Parathyroid adenoma (tissue), 2 donors: ENCODE measurements at regions not wholly inside any gene's neighbourhood (a gene's known extent, or its start where the extent isn't known, plus 50 kb on each side); places are given as distances from the start of the nearest gene placed in this dataset.

Experiments used
- H2AFZ ChIP-seq: fragments of 300-600 bp; sonication (generic); one replicate; pipeline ENCODE4 v1.7.0; 2017; ENCODE audit warnings: antibody characterized with exemption, mild to moderate bottlenecking
- H3K27ac ChIP-seq: fragments of 300-600 bp; sonication (generic); one replicate; pipeline ENCODE4 v1.7.0; 2017
- H3K27me3 ChIP-seq: fragments of 300-600 bp; sonication (generic); one replicate; pipeline ENCODE4 v1.7.0; 2017; ENCODE audit warnings: low read length; ENCODE audit not compliant: control insufficient read depth, insufficient read depth
- H3K36me3 ChIP-seq: fragments of 300-600 bp; sonication (generic); one replicate; pipeline ENCODE4 v1.7.0; 2017; ENCODE audit warnings: low read length; ENCODE audit not compliant: control insufficient read depth, insufficient read depth
- H3K4me1 ChIP-seq: fragments of 300-600 bp; sonication (generic); one replicate; pipeline ENCODE4 v1.7.0; 2017; ENCODE audit warnings: control low read depth
- H3K4me2 ChIP-seq: fragments of 300-600 bp; sonication (generic); one replicate; pipeline ENCODE4 v1.7.0; 2017; ENCODE audit warnings: low read length
- H3K4me3 ChIP-seq: fragments of 300-600 bp; sonication (generic); one replicate; pipeline ENCODE4 v1.7.0; 2017; ENCODE audit warnings: low read depth, low read length
- H3K79me2 ChIP-seq: fragments of 300-600 bp; sonication (generic); one replicate; pipeline ENCODE4 v1.7.0; 2017; ENCODE audit warnings: control low read depth
- H3K9ac ChIP-seq: fragments of 300-600 bp; sonication (generic); one replicate; pipeline ENCODE4 v1.7.0; 2017; ENCODE audit warnings: mild to moderate bottlenecking
- H3K9me3 ChIP-seq: fragments of 300-600 bp; sonication (generic); one replicate; pipeline ENCODE4 v1.7.0; 2017; ENCODE audit warnings: low read length; ENCODE audit not compliant: control insufficient read depth
- TF ChIP-seq, protein P1 (sequence below): fragments of 300-600 bp; sonication (generic); IDR thresholded peaks from one replicate; pipeline ENCODE4 v1.7.0; 2017; ENCODE audit warnings: antibody characterized with exemption, mild to moderate bottlenecking
- donor health status: primary hyperparathyroidism.

- Histone ChIP-seq H3K9ac (no peak overlapping the region), H3K79me2 (no peaks in the 10 kb centered on the region), H3K4me1 (peaks cover 5% of the 10 kb centered on the region), H3K4me3 (no peak overlapping the region), H3K36me3 (no peaks in the 10 kb centered on the region), H3K4me2 (no peak overlapping the region), H3K27me3 (no peaks in the 10 kb centered on the region), H3K27ac (no peak overlapping the region), H2AFZ (peak overlapping the region; percentile 48), H3K9me3 (no peaks in the 10 kb centered on the region)
- TF ChIP-seq, protein P1, sequence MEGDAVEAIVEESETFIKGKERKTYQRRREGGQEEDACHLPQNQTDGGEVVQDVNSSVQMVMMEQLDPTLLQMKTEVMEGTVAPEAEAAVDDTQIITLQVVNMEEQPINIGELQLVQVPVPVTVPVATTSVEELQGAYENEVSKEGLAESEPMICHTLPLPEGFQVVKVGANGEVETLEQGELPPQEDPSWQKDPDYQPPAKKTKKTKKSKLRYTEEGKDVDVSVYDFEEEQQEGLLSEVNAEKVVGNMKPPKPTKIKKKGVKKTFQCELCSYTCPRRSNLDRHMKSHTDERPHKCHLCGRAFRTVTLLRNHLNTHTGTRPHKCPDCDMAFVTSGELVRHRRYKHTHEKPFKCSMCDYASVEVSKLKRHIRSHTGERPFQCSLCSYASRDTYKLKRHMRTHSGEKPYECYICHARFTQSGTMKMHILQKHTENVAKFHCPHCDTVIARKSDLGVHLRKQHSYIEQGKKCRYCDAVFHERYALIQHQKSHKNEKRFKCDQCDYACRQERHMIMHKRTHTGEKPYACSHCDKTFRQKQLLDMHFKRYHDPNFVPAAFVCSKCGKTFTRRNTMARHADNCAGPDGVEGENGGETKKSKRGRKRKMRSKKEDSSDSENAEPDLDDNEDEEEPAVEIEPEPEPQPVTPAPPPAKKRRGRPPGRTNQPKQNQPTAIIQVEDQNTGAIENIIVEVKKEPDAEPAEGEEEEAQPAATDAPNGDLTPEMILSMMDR, result no peak
Measured at GRCh38 chr2:181152226-181152625, 171.8 kb downstream of the UBE2E3 start.

GRCh38 chr2:181152701-181153100, 172.3 kb downstream of the UBE2E3 start:
- Histone ChIP-seq H3K4me1 (peaks cover 5% of the 10 kb centered on the region), H3K9me3 (no peaks in the 10 kb centered on the region), H3K27ac (no peak overlapping the region), H2AFZ (peak overlapping the region; percentile 28), H3K9ac (no peak overlapping the region), H3K27me3 (no peaks in the 10 kb centered on the region), H3K4me2 (peak overlapping the region; percentile 42), H3K4me3 (no peak overlapping the region), H3K79me2 (no peaks in the 10 kb centered on the region), H3K36me3 (no peaks in the 10 kb centered on the region)
- TF ChIP-seq, protein P1, result no peak

GRCh38 chr2:181153886-181154285, 173.5 kb downstream of the UBE2E3 start:
- Histone ChIP-seq H3K27me3 (no peaks in the 10 kb centered on the region), H2AFZ (no peak overlapping the region), H3K9ac (no peak overlapping the region), H3K4me3 (no peak overlapping the region), H3K9me3 (no peaks in the 10 kb centered on the region), H3K27ac (no peak overlapping the region), H3K79me2 (no peaks in the 10 kb centered on the region), H3K36me3 (no peaks in the 10 kb centered on the region), H3K4me2 (no peak overlapping the region), H3K4me1 (peaks cover 5% of the 10 kb centered on the region)
- TF ChIP-seq, protein P1, result no peak

- no peaks in the 10 kb centered on the region for H3K9me3 ChIP-seq
- H3K9ac ChIP-seq, result no peak overlapping the region
- H3K27me3 ChIP-seq, result no peaks in the 10 kb centered on the region
Measured at GRCh38 chr2:181157326-181157725, 176.9 kb downstream of the UBE2E3 start.

GRCh38 chr2:181158427-181158826, 178.0 kb downstream of the UBE2E3 start:
- H3K9ac ChIP-seq, result no peak overlapping the region
- no peaks in the 10 kb centered on the region for H3K79me2 ChIP-seq
- H3K4me2 ChIP-seq, result no peak overlapping the region
- H3K4me1 ChIP-seq, result no peaks in the 10 kb centered on the region
- no peak overlapping the region for H3K27ac ChIP-seq
- H3K36me3 ChIP-seq, result no peaks in the 10 kb centered on the region
- H3K9me3 ChIP-seq, result no peaks in the 10 kb centered on the region
- TF ChIP-seq, protein P1, result no peak
- no peak overlapping the region for H2AFZ ChIP-seq
- H3K27me3 ChIP-seq, result no peaks in the 10 kb centered on the region
- H3K4me3 ChIP-seq, result no peak overlapping the region

More at GRCh38 chr2:181157326-181157725, 176.9 kb downstream of the UBE2E3 start:
- no peak overlapping the region for H2AFZ ChIP-seq
- H3K79me2 ChIP-seq, result no peaks in the 10 kb centered on the region
- H3K27ac ChIP-seq, result no peak overlapping the region
- no peaks in the 10 kb centered on the region for H3K36me3 ChIP-seq
- H3K4me1 ChIP-seq, result peaks cover 5% of the 10 kb centered on the region
- no peak overlapping the region for H3K4me3 ChIP-seq
- TF ChIP-seq, protein P1, result no peak
- H3K4me2 ChIP-seq, result no peak overlapping the region
